HG03521 (cell line): ENCODE measurements at regions not wholly inside any gene's neighbourhood (a gene's known extent, or its start where the extent isn't known, plus 50 kb on each side); places are given as distances from the start of the nearest gene placed in this dataset.
"Not testable (repeated sequence)": the region's sequence is repeated elsewhere in the genome, so short reads cannot be mapped to it uniquely, and the experiment has no call there.

Experiments
- ATAC-seq: cut with Tn5 transposase; IDR thresholded peaks from one replicate; pipeline ENCODE4 v1.9.1; 2021; ENCODE audit warnings: mild to moderate bottlenecking, moderate library complexity; ENCODE audit not compliant: unreplicated experiment

GRCh38 chr16:87155315-87155714 lies 161.9 kb downstream of the C16orf95 start:
- not testable (repeated sequence) for ATAC-seq

- no peak for ATAC-seq
Measured at GRCh38 chr16:87156195-87156594, 161.0 kb downstream of the C16orf95 start.

GRCh38 chr16:87160234-87160636 lies 157.0 kb downstream of the C16orf95 start:
- ATAC-seq, result no peak

- no peak for ATAC-seq
Measured at GRCh38 chr16:87160701-87161337, 156.4 kb downstream of the C16orf95 start.

GRCh38 chr16:87161410-87161809 lies 155.8 kb downstream of the C16orf95 start:
- ATAC-seq, result not testable (repeated sequence)

- ATAC-seq, result no peak
Measured at GRCh38 chr16:87161822-87162676, 155.1 kb downstream of the C16orf95 start.

GRCh38 chr16:87162799-87163198 lies 154.4 kb downstream of the C16orf95 start:
- ATAC-seq, result not testable (repeated sequence)

GRCh38 chr16:87163637-87164036 lies 153.6 kb downstream of the C16orf95 start:
- no peak for ATAC-seq

GRCh38 chr16:87165151-87165550 lies 152.0 kb downstream of the C16orf95 start:
- no peak for ATAC-seq

GRCh38 chr16:87165885-87166284 lies 151.3 kb downstream of the C16orf95 start:
- ATAC-seq, result no peak

- no peak for ATAC-seq
Measured at GRCh38 chr16:87166321-87166720, 150.9 kb downstream of the C16orf95 start.

GRCh38 chr16:87166934-87167333 lies 150.3 kb downstream of the C16orf95 start:
- ATAC-seq, result no peak

GRCh38 chr16:87169509-87169995 lies 147.6 kb downstream of the C16orf95 start:
- no peak for ATAC-seq

GRCh38 chr16:87170310-87170709 lies 146.9 kb downstream of the C16orf95 start:
- no peak for ATAC-seq

- no peak for ATAC-seq
Measured at GRCh38 chr16:87171723-87172122, 145.5 kb downstream of the C16orf95 start.

- ATAC-seq, result no peak
Measured at GRCh38 chr16:87172632-87173031, 144.6 kb downstream of the C16orf95 start.

- no peak for ATAC-seq
Measured at GRCh38 chr16:87173294-87173893, 143.8 kb downstream of the C16orf95 start.

GRCh38 chr16:87174061-87174460 lies 143.1 kb downstream of the C16orf95 start:
- ATAC-seq, result no peak

- no peak for ATAC-seq
Measured at GRCh38 chr16:87176735-87177134, 140.5 kb downstream of the C16orf95 start.

GRCh38 chr16:87177673-87178072 lies 139.5 kb downstream of the C16orf95 start:
- no peak for ATAC-seq

- ATAC-seq, result no peak
Measured at GRCh38 chr16:87178177-87178863, 138.9 kb downstream of the C16orf95 start.
